AG04450 (cell line): ENCODE measurements at regions not wholly inside any gene's neighbourhood (a gene's known extent, or its start where the extent isn't known, plus 50 kb on each side); places are given as distances from the start of the nearest gene placed in this dataset.
"Not testable (repeated sequence)": the region's sequence is repeated elsewhere in the genome, so short reads cannot be mapped to it uniquely, and the experiment has no call there.

ENCODE experiments used
- CTCF ChIA-PET: fragments of 300-600, 350-600 bp; formaldehyde crosslinking; extraction: SDS; loops from one replicate; lab custom pipeline; 2022; ENCODE audit warnings: antibody characterized with exemption, inconsistent platforms; lab: Charles Lee
- POLR2A ChIA-PET: fragments of 350-600 bp; formaldehyde crosslinking; extraction: SDS; loops from one replicate; lab custom pipeline; 2021; ENCODE audit warnings: antibody characterized with exemption, inconsistent platforms; lab: Yijun Ruan, JAX
- DNase-seq: peaks from one replicate; pipeline ENCODE4 v3.0.0-alpha.2; 2011; ENCODE audit warnings: low read depth, low spot score
- H3K27ac ChIP-seq: one replicate; pipeline ENCODE4 v1.5.1; 2012; ENCODE audit warnings: low read depth, low read length, control low read depth
- H3K27me3 ChIP-seq: one replicate; pipeline ENCODE4 v1.6.0; 2012; ENCODE audit warnings: low read length; ENCODE audit not compliant: control insufficient read depth, insufficient read depth
- H3K4me3 ChIP-seq: 2 replicates; pipeline ENCODE4 v1.5.1; 2011; ENCODE audit warnings: mild to moderate bottlenecking, low read depth, low read length, control low read depth
- H3K9me3 ChIP-seq: 2 replicates; pipeline ENCODE4 v1.5.1; 2012; ENCODE audit warnings: low read length; ENCODE audit not compliant: control insufficient read depth, insufficient read depth
- CTCF ChIP-seq: IDR thresholded peaks from 2 replicates; pipeline ENCODE4 v1.5.1; 2011; ENCODE audit warnings: low read depth, low read length, control low read depth, inconsistent platforms

- DNase-seq: peak; percentile 59
- H3K27ac ChIP-seq: no peak overlapping the region
- H3K4me3 ChIP-seq: no peak overlapping the region
- ChIA-PET CTCF (no interaction called here), POLR2A (no interaction called here)
- no peaks in the 10 kb centered on the region for H3K9me3 ChIP-seq
- no peaks in the 10 kb centered on the region for H3K27me3 ChIP-seq
- TF ChIP-seq CTCF: no peak
These were observed 57.3 kb upstream of the PRSS12 start for GRCh38 chr4:118410138-118410537.

- Histone ChIP-seq H3K27ac (no peak overlapping the region), H3K9me3 (no peaks in the 10 kb centered on the region), H3K4me3 (no peak overlapping the region), H3K27me3 (no peaks in the 10 kb centered on the region)
- DNase-seq: peak; percentile 34
- POLR2A ChIA-PET: interaction anchor here (0.6 kb wide), 1 partner anchor 67 kb away, joined by 3 read pairs; no protein-coding TSS in a partner anchor
- CTCF ChIA-PET: interaction anchor here (0.9 to 3.2 kb wide), 2 partner anchors 64 to 66 kb away, joined by 4 to 13 read pairs; partner anchors contain the start of gene PRSS12
- no peak for TF ChIP-seq CTCF
These were observed 64.5 kb upstream of the PRSS12 start for GRCh38 chr4:118417325-118417724.

- H3K4me3 ChIP-seq, DNase-seq, POLR2A ChIA-PET, H3K27me3 ChIP-seq, H3K9me3 ChIP-seq: not testable (repeated sequence)
- peak overlapping the region; percentile 39 for H3K27ac ChIP-seq
- CTCF ChIA-PET: interaction anchor here (3.2 kb wide), 1 partner anchor 65 kb away, joined by 13 read pairs; the partner anchor contains the start of gene PRSS12
These were observed 65.0 kb upstream of the PRSS12 start for GRCh38 chr4:118417800-118418199.

GRCh38 chr4:118418396-118418795 is 65.6 kb upstream of the PRSS12 start:
- H3K27me3 ChIP-seq, POLR2A ChIA-PET, H3K4me3 ChIP-seq, DNase-seq, H3K9me3 ChIP-seq, H3K27ac ChIP-seq: not testable (repeated sequence)
- CTCF ChIA-PET: interaction anchor here (3.2 kb wide), 1 partner anchor 65 kb away, joined by 13 read pairs; the partner anchor contains the start of gene PRSS12

- H3K27ac ChIP-seq, H3K4me3 ChIP-seq, H3K27me3 ChIP-seq, POLR2A ChIA-PET, DNase-seq, H3K9me3 ChIP-seq, CTCF ChIA-PET: not testable (repeated sequence)
These were observed 66.8 kb upstream of the PRSS12 start for GRCh38 chr4:118419626-118420025.

GRCh38 chr4:118424062-118424461 is 71.3 kb upstream of the PRSS12 start:
- TF ChIP-seq CTCF: peak; percentile 60
- ChIA-PET POLR2A (interaction anchor here (0.6 kb wide), 1 partner anchor 11 kb away, joined by 8 read pairs; no protein-coding TSS in a partner anchor), CTCF (interaction anchor here (0.5 to 1.3 kb wide), 18 partner anchors 10 to 303 kb away, joined by 3 to 19 read pairs (median 4); partner anchors contain the start of genes METTL14 and PRSS12)
- H3K27ac ChIP-seq, H3K27me3 ChIP-seq, H3K9me3 ChIP-seq, DNase-seq, H3K4me3 ChIP-seq: not testable (repeated sequence)

GRCh38 chr4:118428881-118429280 is 76.1 kb upstream of the PRSS12 start:
- POLR2A ChIA-PET, H3K27ac ChIP-seq, CTCF ChIA-PET: not testable (repeated sequence)

GRCh38 chr4:118432359-118432758 is 79.6 kb upstream of the PRSS12 start:
- H3K27ac ChIP-seq, H3K4me3 ChIP-seq, POLR2A ChIA-PET, H3K9me3 ChIP-seq, DNase-seq, H3K27me3 ChIP-seq, CTCF ChIA-PET: not testable (repeated sequence)

More at GRCh38 chr4:118428881-118429280, 76.1 kb upstream of the PRSS12 start:
- H3K27me3 ChIP-seq, H3K9me3 ChIP-seq, H3K4me3 ChIP-seq, DNase-seq: not testable (repeated sequence)

- H3K4me3 ChIP-seq, DNase-seq, H3K27ac ChIP-seq, CTCF ChIA-PET, POLR2A ChIA-PET, H3K9me3 ChIP-seq, H3K27me3 ChIP-seq: not testable (repeated sequence)
These were observed 81.0 kb upstream of the PRSS12 start for GRCh38 chr4:118433612-118434375.
